ENCODE measurements at regions not wholly inside any gene's neighbourhood (a gene's known extent, or its start where the extent isn't known, plus 50 kb on each side); places are given as distances from the start of the nearest gene placed in this dataset.

- Histone ChIP-seq H4K20me1 (ENCODE audit: low read length) (no peaks in the 10 kb centered on the region), H3K79me2 (ENCODE audit: low read length) (no peaks in the 10 kb centered on the region), H3K4me3 (ENCODE audit: low read length) (no peak overlapping the region), H3F3A (ENCODE audit: low read length, unreplicated experiment) (no peaks in the 10 kb centered on the region), H3K9me3 (ENCODE audit: low read length) (no peaks in the 10 kb centered on the region), H3K9me2 (replicated peaks; ENCODE audit: low read length) (no peaks in the 10 kb centered on the region), H3K36me3 (ENCODE audit: low read depth, low read length) (no peaks in the 10 kb centered on the region), H2AFZ (ENCODE audit: low read length) (no peak overlapping the region), H3K9ac (ENCODE audit: low read length) (no peak overlapping the region), H3K4me2 (ENCODE audit: low read length) (no peak overlapping the region), H3K27me3 (ENCODE audit: low read length) (no peaks in the 10 kb centered on the region), H3K27ac (ENCODE audit: low read length) (no peak overlapping the region), H3K4me1 (ENCODE audit: insufficient read depth, low read length) (no peaks in the 10 kb centered on the region)
- intact Hi-C loops (cut with micrococcal nuclease), result no loop called here
- CTCF ChIA-PET, result no interaction called here
- no peak for ATAC-seq
- no peak for TF ChIP-seq CTCF (conservative IDR thresholded peaks at IDR 0.05; ENCODE audit: low read depth, low read length)
- TF ChIP-seq EZH2phosphoT487 (IDR thresholded peaks at IDR 0.05; ENCODE audit: borderline replicate concordance, low read length), result no peak
- no peak for TF ChIP-seq EZH2 (IDR thresholded peaks at IDR 0.05; ENCODE audit: low read length, unreplicated experiment)
- POLR2A ChIA-PET (ENCODE audit: unreplicated experiment), result no interaction called here
- BruUV-seq (replicated peaks), result no TSS peak
- DNase-seq, result no peak
Observed at GRCh38 chr16:66097751-66098150, 268.7 kb upstream of the CDH5 start.

GRCh38 chr16:66095676-66096075 lies 270.8 kb upstream of the CDH5 start:
- Histone ChIP-seq H3K4me1 (ENCODE audit: insufficient read depth, low read length) (no peaks in the 10 kb centered on the region), H3K4me2 (ENCODE audit: low read length) (no peak overlapping the region), H3K79me2 (ENCODE audit: low read length) (no peaks in the 10 kb centered on the region), H2AFZ (ENCODE audit: low read length) (no peak overlapping the region), H3K27ac (ENCODE audit: low read length) (no peak overlapping the region), H3K27me3 (ENCODE audit: low read length) (no peaks in the 10 kb centered on the region), H3K9me2 (replicated peaks; ENCODE audit: low read length) (no peaks in the 10 kb centered on the region), H3K9ac (ENCODE audit: low read length) (no peak overlapping the region), H3K36me3 (ENCODE audit: low read depth, low read length) (no peaks in the 10 kb centered on the region), H3K4me3 (ENCODE audit: low read length) (no peak overlapping the region), H4K20me1 (ENCODE audit: low read length) (no peaks in the 10 kb centered on the region), H3F3A (ENCODE audit: low read length, unreplicated experiment) (no peaks in the 10 kb centered on the region), H3K9me3 (ENCODE audit: low read length) (no peaks in the 10 kb centered on the region)
- CTCF ChIA-PET, result no interaction called here
- DNase-seq (no peak), ATAC-seq (no peak)
- no TSS peak for BruUV-seq (replicated peaks)
- intact Hi-C loops (cut with micrococcal nuclease), result no loop called here
- POLR2A ChIA-PET (ENCODE audit: unreplicated experiment), result no interaction called here
- peak; percentile 38; the same call in 1 of the 2 replicates for TF ChIP-seq CTCF (conservative IDR thresholded peaks at IDR 0.05; ENCODE audit: low read depth, low read length)
- TF ChIP-seq EZH2phosphoT487 (IDR thresholded peaks at IDR 0.05; ENCODE audit: borderline replicate concordance, low read length), result no peak

GRCh38 chr16:66093191-66093590 lies 273.3 kb upstream of the CDH5 start:
- POLR2A ChIA-PET (ENCODE audit: unreplicated experiment), result interaction anchor here (0.6 kb wide), 1 partner anchor 9 kb away, joined by 3 read pairs; no protein-coding TSS in a partner anchor
- CTCF ChIA-PET, result no interaction called here

More at GRCh38 chr16:66093191-66093590, 273.3 kb upstream of the CDH5 start:
- no peak for TF ChIP-seq EZH2phosphoT487 (IDR thresholded peaks at IDR 0.05; ENCODE audit: borderline replicate concordance, low read length)
- TF ChIP-seq CTCF (conservative IDR thresholded peaks at IDR 0.05; ENCODE audit: low read depth, low read length), result no peak
- no peak for TF ChIP-seq EZH2 (IDR thresholded peaks at IDR 0.05; ENCODE audit: low read length, unreplicated experiment)
- Histone ChIP-seq H3F3A (ENCODE audit: low read length, unreplicated experiment) (no peaks in the 10 kb centered on the region), H3K9me3 (ENCODE audit: low read length) (no peaks in the 10 kb centered on the region), H3K36me3 (ENCODE audit: low read depth, low read length) (no peaks in the 10 kb centered on the region), H4K20me1 (ENCODE audit: low read length) (no peaks in the 10 kb centered on the region), H3K4me2 (ENCODE audit: low read length) (no peak overlapping the region), H3K27ac (ENCODE audit: low read length) (no peak overlapping the region), H3K4me3 (ENCODE audit: low read length) (no peak overlapping the region), H3K79me2 (ENCODE audit: low read length) (no peaks in the 10 kb centered on the region), H3K9me2 (replicated peaks; ENCODE audit: low read length) (no peaks in the 10 kb centered on the region), H3K9ac (ENCODE audit: low read length) (no peak overlapping the region), H3K27me3 (ENCODE audit: low read length) (no peaks in the 10 kb centered on the region), H3K4me1 (ENCODE audit: insufficient read depth, low read length) (no peaks in the 10 kb centered on the region), H2AFZ (ENCODE audit: low read length) (no peak overlapping the region)
- no TSS peak for BruUV-seq (replicated peaks)
- ATAC-seq (no peak), DNase-seq (no peak)
- intact Hi-C loops (cut with micrococcal nuclease), result no loop called here
